Neuronal stem cell (in vitro differentiated cells): ENCODE measurements at regions not wholly inside any gene's neighbourhood (a gene's known extent, or its start where the extent isn't known, plus 50 kb on each side); places are given as distances from the start of the nearest gene placed in this dataset.
A peak's percentile ranks its signal among the peaks of the same experiment; 100 is the strongest.

ENCODE experiments used
- DNase-seq: peaks from one replicate; pipeline ENCODE4 v3.0.0-alpha.2; 2013; ENCODE audit warnings: low spot score
- H2AFZ ChIP-seq: one replicate; pipeline ENCODE4 v1.6.1; 2013; ENCODE audit warnings: mild to moderate bottlenecking, low read length, inconsistent platforms
- H2AK5ac ChIP-seq: 2 replicates; pipeline ENCODE4 v1.6.1; 2013; ENCODE audit warnings: low read depth, mild to moderate bottlenecking, inconsistent platforms, low read length, moderate library complexity, mixed read lengths
- H2BK120ac ChIP-seq: 2 replicates; pipeline ENCODE4 v1.6.1; 2013; ENCODE audit warnings: low read depth, mild to moderate bottlenecking, inconsistent platforms, low read length, moderate library complexity, mixed read lengths
- H2BK12ac ChIP-seq: one replicate; pipeline ENCODE4 v1.6.1; 2013; ENCODE audit warnings: low read length, inconsistent platforms
- H2BK15ac ChIP-seq: 2 replicates; pipeline ENCODE4 v1.6.1; 2013; ENCODE audit warnings: mild to moderate bottlenecking, low read length, inconsistent platforms, mixed read lengths
- H2BK5ac ChIP-seq: one replicate; pipeline ENCODE4 v1.6.1; 2013; ENCODE audit warnings: inconsistent platforms, mild to moderate bottlenecking, low read length, moderate library complexity
- H3K14ac ChIP-seq: one replicate; pipeline ENCODE4 v1.6.1; 2013; ENCODE audit warnings: low read length, inconsistent platforms
- H3K18ac ChIP-seq: 2 replicates; pipeline ENCODE4 v1.6.1; 2013; ENCODE audit warnings: low read length, inconsistent platforms
- H3K23ac ChIP-seq: 2 replicates; pipeline ENCODE4 v1.6.1; 2013; ENCODE audit warnings: low read depth, mild to moderate bottlenecking, mixed read lengths, low read length, inconsistent platforms; ENCODE audit not compliant: poor library complexity
- H3K27ac ChIP-seq: replicated peaks from 3 replicates; pipeline ENCODE4 v1.5.1; 2013; ENCODE audit warnings: low read length, inconsistent platforms
- H3K27me3 ChIP-seq, 3 experiments: 2 replicates each; pipeline ENCODE4 v1.6.1; 2013; ENCODE audit warnings: low read length in 3 of 3, mild to moderate bottlenecking in 2 of 3, inconsistent platforms in 1 of 3, low read depth in 1 of 3, mixed read lengths in 1 of 3, moderate library complexity in 1 of 3; ENCODE audit not compliant: control insufficient read depth in 3 of 3, insufficient read depth in 3 of 3
- H3K36me3 ChIP-seq, 2 donors: replicated peaks in 1 of 2; 2 replicates each; pipeline ENCODE4 v1.6.1; 2013; ENCODE audit warnings: low read length in 2 of 2; ENCODE audit not compliant: control insufficient read depth in 2 of 2, insufficient read depth in 2 of 2
- H3K4ac ChIP-seq: 2 replicates; pipeline ENCODE4 v1.6.1; 2013; ENCODE audit warnings: inconsistent platforms, mild to moderate bottlenecking, low read length, moderate library complexity
- H3K4me1 ChIP-seq, 2 donors: 1 replicate in 1 of 2; 2 replicates in 1 of 2; pipeline ENCODE4 v1.6.1; 2013; ENCODE audit warnings: low read length in 2 of 2, low read depth in 1 of 2; ENCODE audit not compliant: control insufficient read depth in 2 of 2, insufficient read depth in 1 of 2
- H3K4me2 ChIP-seq: one replicate; pipeline ENCODE4 v1.6.1; 2013; ENCODE audit warnings: mild to moderate bottlenecking, low read length, inconsistent platforms; ENCODE audit not compliant: insufficient read depth, poor library complexity, severe bottlenecking
- H3K4me3 ChIP-seq, 2 donors: 2 replicates each; pipeline ENCODE4 v1.5.1; 2013; ENCODE audit warnings: low read length in 2 of 2, mild to moderate bottlenecking in 2 of 2, inconsistent platforms in 1 of 2, moderate library complexity in 1 of 2
- H3K79me1 ChIP-seq: one replicate; pipeline ENCODE4 v1.6.1; 2013; ENCODE audit warnings: low read depth, mild to moderate bottlenecking, inconsistent platforms, low read length, moderate library complexity
- H3K9ac ChIP-seq: one replicate; pipeline ENCODE4 v1.6.1; 2013; ENCODE audit warnings: mild to moderate bottlenecking, low read depth, low read length, inconsistent platforms; ENCODE audit not compliant: poor library complexity
- H3K9me3 ChIP-seq, 2 donors: replicated peaks in 1 of 2; 2 replicates each; pipeline versions ENCODE3 to v1.6.1; 2013; ENCODE audit warnings: low read length in 2 of 2, mild to moderate bottlenecking in 2 of 2, inconsistent platforms in 1 of 2, low read depth in 1 of 2, mixed read lengths in 1 of 2, moderate library complexity in 1 of 2; ENCODE audit not compliant: control insufficient read depth in 2 of 2, insufficient read depth in 1 of 2
- H4K8ac ChIP-seq: one replicate; pipeline ENCODE4 v1.6.1; 2013; ENCODE audit warnings: low read depth, mild to moderate bottlenecking, inconsistent platforms, low read length, moderate library complexity
- H4K91ac ChIP-seq: one replicate; pipeline ENCODE4 v1.6.1; 2013; ENCODE audit warnings: low read length, low read depth, mild to moderate bottlenecking, inconsistent platforms; ENCODE audit not compliant: poor library complexity
- WGBS, 2 donors: extraction: QIAGEN DNeasy Blood & Tissue Kit; methylation state at CpG; one replicate each; pipeline ENCODE4 v1.1.7; 2013; ENCODE audit warnings: missing lambda C conversion rate in 2 of 2, mixed read lengths in 1 of 2; ENCODE audit not compliant: insufficient read length in 2 of 2, insufficient replicate concordance in 1 of 2; ENCODE audit errors: extremely low coverage in 2 of 2; 5-methylcytosine and 5-hydroxymethylcytosine counted together

- no peak overlapping the region for H3K4me2 ChIP-seq
- H3K27me3 ChIP-seq = no peaks in the 10 kb centered on the region
- no peak overlapping the region for H4K91ac ChIP-seq
- H3K27ac ChIP-seq = no peak overlapping the region
- H3K9ac ChIP-seq = no peak overlapping the region
- no peak overlapping the region for H3K4me3 ChIP-seq
- WGBS, 2 donors = no CpG with 5 or more reads among the region's 4 CpGs
- no peak overlapping the region for H3K23ac ChIP-seq
- H2BK5ac ChIP-seq = no peak overlapping the region
- H2AFZ ChIP-seq = no peak overlapping the region
- no peak overlapping the region for H3K14ac ChIP-seq
- H3K4ac ChIP-seq = no peak overlapping the region
- no peak overlapping the region for H2BK12ac ChIP-seq
- H3K36me3 ChIP-seq = no peaks in the 10 kb centered on the region
- H3K79me1 ChIP-seq = no peaks in the 10 kb centered on the region
- H2BK15ac ChIP-seq = no peak overlapping the region
- H3K18ac ChIP-seq = no peak overlapping the region
- no peak for DNase-seq
- peaks cover 0 to 2% of the 10 kb centered on the region in 2 donors for H3K9me3 ChIP-seq
- no peak overlapping the region for H4K8ac ChIP-seq
- no peak overlapping the region for H2BK120ac ChIP-seq
- peaks cover 0 to 2% of the 10 kb centered on the region in 2 donors for H3K4me1 ChIP-seq
- no peak overlapping the region for H2AK5ac ChIP-seq
Measured at GRCh38 chr7:9962742-9963141, 1010.9 kb upstream of the PHF14 start.

- Histone ChIP-seq H3K18ac (no peak overlapping the region), H3K36me3 (no peaks in the 10 kb centered on the region), H4K91ac (no peak overlapping the region), H2BK120ac (no peak overlapping the region), H3K79me1 (no peaks in the 10 kb centered on the region), H3K4me3 (no peak overlapping the region), H4K8ac (no peak overlapping the region), H2AK5ac (no peak overlapping the region), H3K4me2 (no peak overlapping the region), H3K27ac (no peak overlapping the region), H3K27me3 (no peaks in the 10 kb centered on the region), H2BK12ac (no peak overlapping the region), H3K4me1 (no peaks in the 10 kb centered on the region), H3K9me3 (no peaks in the 10 kb centered on the region), H3K14ac (no peak overlapping the region), H2AFZ (peak overlapping the region; percentile 21), H3K4ac (no peak overlapping the region), H3K23ac (no peak overlapping the region), H3K9ac (no peak overlapping the region), H2BK5ac (no peak overlapping the region), H2BK15ac (no peak overlapping the region)
- WGBS, 2 donors = no CpG with 5 or more reads among the region's 4 CpGs
- no peak for DNase-seq
Measured at GRCh38 chr7:9978106-9979064, 995.3 kb upstream of the PHF14 start.

- Histone ChIP-seq H2AFZ (no peak overlapping the region), H2BK15ac (no peak overlapping the region), H3K9ac (no peak overlapping the region), H4K91ac (no peak overlapping the region), H3K9me3 (no peaks in the 10 kb centered on the region), H3K23ac (no peak overlapping the region), H3K4me2 (no peak overlapping the region), H3K4me3 (no peak overlapping the region), H3K27me3 (no peaks in the 10 kb centered on the region), H3K79me1 (no peaks in the 10 kb centered on the region), H4K8ac (no peak overlapping the region), H2BK120ac (no peak overlapping the region), H3K14ac (no peak overlapping the region), H3K4ac (no peak overlapping the region), H3K36me3 (no peaks in the 10 kb centered on the region), H3K27ac (no peak overlapping the region), H3K18ac (no peak overlapping the region), H2BK12ac (no peak overlapping the region), H2AK5ac (no peak overlapping the region), H2BK5ac (no peak overlapping the region), H3K4me1 (no peaks in the 10 kb centered on the region)
- no peak for DNase-seq
- WGBS, 2 donors = no CpG with 5 or more reads among the region's 2 CpGs
Measured at GRCh38 chr7:9981742-9982349, 991.8 kb upstream of the PHF14 start.

GRCh38 chr7:9983048-9983447, 990.6 kb upstream of the PHF14 start:
- no peaks in the 10 kb centered on the region for H3K4me1 ChIP-seq
- H3K36me3 ChIP-seq = no peaks in the 10 kb centered on the region
- no peak overlapping the region for H2BK5ac ChIP-seq
- no peak for DNase-seq
- H4K91ac ChIP-seq = no peak overlapping the region
- H3K27ac ChIP-seq = no peak overlapping the region
- H2BK120ac ChIP-seq = no peak overlapping the region
- H2BK15ac ChIP-seq = no peak overlapping the region
- peaks cover 0 to 2% of the 10 kb centered on the region in 2 donors for H3K9me3 ChIP-seq
- no peak overlapping the region for H2AK5ac ChIP-seq
- no peak overlapping the region for H2BK12ac ChIP-seq
- no peak overlapping the region for H3K18ac ChIP-seq
- H3K4ac ChIP-seq = no peak overlapping the region
- H3K4me3 ChIP-seq = no peak overlapping the region
- no peak overlapping the region for H4K8ac ChIP-seq
- H3K14ac ChIP-seq = no peak overlapping the region
- no peak overlapping the region for H2AFZ ChIP-seq
- no CpG with 5 or more reads among the region's 5 CpGs for WGBS, 2 donors
- H3K79me1 ChIP-seq = no peaks in the 10 kb centered on the region
- H3K4me2 ChIP-seq = no peak overlapping the region
- H3K9ac ChIP-seq = no peak overlapping the region
- H3K27me3 ChIP-seq = no peaks in the 10 kb centered on the region
- H3K23ac ChIP-seq = no peak overlapping the region
